ENCODE measurements at regions not wholly inside any gene's neighbourhood (a gene's known extent, or its start where the extent isn't known, plus 50 kb on each side); places are given as distances from the start of the nearest gene placed in this dataset.

DNA sequence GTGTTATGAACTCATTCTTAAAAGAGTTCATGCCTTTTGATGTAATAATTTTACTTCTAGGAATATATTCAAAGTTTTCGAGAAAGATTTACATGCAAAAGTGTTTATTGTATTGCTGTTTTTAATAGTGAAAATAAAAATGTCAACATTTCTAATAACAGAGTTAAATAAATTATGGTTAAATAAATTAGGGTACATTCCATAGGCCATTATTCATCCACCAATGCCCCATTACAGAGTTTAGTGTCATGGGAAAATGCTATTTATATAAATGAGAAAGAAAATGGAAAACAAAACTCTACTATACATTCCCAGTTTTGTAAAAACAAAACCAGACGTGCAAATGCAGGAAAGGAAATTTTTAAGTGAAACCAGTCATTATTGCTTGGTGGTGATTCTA, 538.1 kb upstream of the TBL1XR1 start:
- H3K27ac ChIP-seq (ENCODE audit: extremely low read length, insufficient read depth, low read length) = no peak overlapping the region
- H3K9me3 ChIP-seq (ENCODE audit: low read length) = no peaks in the 10 kb centered on the region
- DNase-seq (ENCODE audit: low spot score) = no peak
- in situ Hi-C loops (cut with HindIII; ENCODE audit: extremely low pct_ligation_motif_present, low pct_unique_long_range_greater_than_20kb) (no loop called here), intact Hi-C loops (cut with micrococcal nuclease; ENCODE audit: unreplicated experiment) (no loop called here)
- no peak overlapping the region for H3K4me3 ChIP-seq (replicated peaks in 1 of 3; ENCODE audit: insufficient read depth in 1 of 3, low read depth in 2 of 3, low read length in 3 of 3)
- H3K4me2 ChIP-seq (ENCODE audit: low read depth, low read length) = no peak overlapping the region
- no peak overlapping the region for H2AFZ ChIP-seq (ENCODE audit: low read length)
- H3K9ac ChIP-seq (ENCODE audit: insufficient read depth, low read depth, low read length) = no peak overlapping the region
- ATAC-seq = no peak
- ChIA-PET CTCF (ENCODE audit: low intra/inter-chr PET ratio, low total read pairs) (no interaction called here), POLR2A (no interaction called here)
- H3K36me3 ChIP-seq (replicated peaks in 1 of 2; ENCODE audit: control insufficient read depth in 1 of 2, insufficient read depth in 2 of 2, low read length in 2 of 2) = no peaks in the 10 kb centered on the region
- TF ChIP-seq, protein P1, sequence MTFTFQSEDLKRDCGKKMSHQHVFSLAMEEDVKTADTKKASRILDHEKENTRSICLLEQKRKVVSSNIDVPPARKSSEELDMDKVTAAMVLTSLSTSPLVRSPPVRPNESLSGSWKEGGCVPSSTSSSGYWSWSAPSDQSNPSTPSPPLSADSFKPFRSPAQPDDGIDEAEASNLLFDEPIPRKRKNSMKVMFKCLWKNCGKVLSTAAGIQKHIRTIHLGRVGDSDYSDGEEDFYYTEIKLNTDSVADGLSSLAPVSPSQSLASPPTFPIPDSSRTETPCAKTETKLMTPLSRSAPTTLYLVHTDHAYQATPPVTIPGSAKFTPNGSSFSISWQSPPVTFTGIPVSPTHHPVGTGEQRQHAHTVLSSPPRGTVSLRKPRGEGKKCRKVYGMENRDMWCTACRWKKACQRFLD (CRISPR knock-in tag; IDR thresholded peaks at IDR 0.05; ENCODE audit: borderline replicate concordance) = no peak
- TF ChIP-seq, protein P2, sequence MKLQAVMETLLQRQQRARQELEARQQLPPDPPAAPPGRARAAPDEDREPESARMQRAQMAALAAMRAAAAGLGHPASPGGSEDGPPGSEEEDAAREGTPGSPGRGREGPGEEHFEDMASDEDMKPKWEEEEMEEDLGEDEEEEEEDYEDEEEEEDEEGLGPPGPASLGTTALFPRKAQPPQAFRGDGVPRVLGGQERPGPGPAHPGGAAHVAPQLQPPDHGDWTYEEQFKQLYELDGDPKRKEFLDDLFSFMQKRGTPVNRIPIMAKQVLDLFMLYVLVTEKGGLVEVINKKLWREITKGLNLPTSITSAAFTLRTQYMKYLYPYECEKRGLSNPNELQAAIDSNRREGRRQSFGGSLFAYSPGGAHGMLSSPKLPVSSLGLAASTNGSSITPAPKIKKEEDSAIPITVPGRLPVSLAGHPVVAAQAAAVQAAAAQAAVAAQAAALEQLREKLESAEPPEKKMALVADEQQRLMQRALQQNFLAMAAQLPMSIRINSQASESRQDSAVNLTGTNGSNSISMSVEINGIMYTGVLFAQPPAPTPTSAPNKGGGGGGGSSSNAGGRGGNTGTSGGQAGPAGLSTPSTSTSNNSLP (IDR thresholded peaks at IDR 0.05; ENCODE audit: low read depth, low read length) = no peak
- TF ChIP-seq ZNF615 (CRISPR knock-in tag; IDR thresholded peaks at IDR 0.05; ENCODE audit: borderline replicate concordance) = no peak
- no peak for TF ChIP-seq NFAT5 (CRISPR knock-in tag; IDR thresholded peaks at IDR 0.05)
- no peak for TF ChIP-seq ARNT2 (CRISPR knock-in tag; IDR thresholded peaks at IDR 0.05; ENCODE audit: low read depth)
- TF ChIP-seq FOXA3 (CRISPR knock-in tag; IDR thresholded peaks at IDR 0.05) = no peak
- H3K4me1 ChIP-seq (ENCODE audit: insufficient read depth, low read length) = no peaks in the 10 kb centered on the region
- BruUV-seq (replicated peaks) = no TSS peak
- 52% methylated on average over 2 of the region's 2 CpGs for WGBS (ENCODE audit: low lambda C conversion rate)
- no peaks in the 10 kb centered on the region for H4K20me1 ChIP-seq (ENCODE audit: insufficient read depth, low read length)
- H3K79me2 ChIP-seq (ENCODE audit: insufficient read depth, low read length) = no peaks in the 10 kb centered on the region
- no peak for FAIRE-seq
- H3K27me3 ChIP-seq (ENCODE audit: control insufficient read depth in 1 of 2, insufficient read depth in 2 of 2, low read length in 2 of 2) = no peaks in the 10 kb centered on the region
